OCI-LY1 (cell line): ENCODE measurements at regions not wholly inside any gene's neighbourhood (a gene's known extent, or its start where the extent isn't known, plus 50 kb on each side); places are given as distances from the start of the nearest gene placed in this dataset.

Source experiments
- H2AFZ ChIP-seq: fragments of 200-600 bp; sonication (generic), shearing (Covaris generic); 2 replicates; pipeline ENCODE4 v1.6.0; 2014; ENCODE audit warnings: antibody characterized with exemption, mild to moderate bottlenecking, low read length
- H3F3A ChIP-seq: fragments of 200-600 bp; sonication (generic), shearing (Covaris generic); 2 replicates; pipeline ENCODE4 v1.6.0; 2014; ENCODE audit warnings: mild to moderate bottlenecking, antibody characterized with exemption, low read length, moderate library complexity; ENCODE audit not compliant: insufficient read depth
- H3K27ac ChIP-seq: fragments of 200-600 bp; sonication (generic); 2 replicates; pipeline ENCODE4 v1.5.1; 2014; ENCODE audit warnings: low read length, mixed run types, mild to moderate bottlenecking, low read depth; ENCODE audit not compliant: poor library complexity, severe bottlenecking
- H3K27me3 ChIP-seq: fragments of 200-600 bp; sonication (generic); 2 replicates; pipeline ENCODE4 v1.6.0; 2014; ENCODE audit warnings: antibody characterized with exemption, mild to moderate bottlenecking, low read length, moderate library complexity; ENCODE audit not compliant: insufficient read depth
- H3K36me3 ChIP-seq: fragments of 200-600 bp; sonication (generic); 2 replicates; pipeline ENCODE4 v1.6.1; 2014; ENCODE audit warnings: mild to moderate bottlenecking, antibody characterized with exemption, low read length, moderate library complexity, mixed read lengths; ENCODE audit not compliant: insufficient read depth
- H3K4me1 ChIP-seq: fragments of 200-600 bp; sonication (generic); 2 replicates; pipeline ENCODE4 v1.5.1; 2014; ENCODE audit warnings: mild to moderate bottlenecking, low read length, moderate library complexity; ENCODE audit not compliant: insufficient read depth, severe bottlenecking
- H3K4me2 ChIP-seq: fragments of 200-600 bp; sonication (generic), shearing (Covaris generic); 2 replicates; pipeline ENCODE4 v1.6.1; 2014; ENCODE audit warnings: low read length
- H3K4me3 ChIP-seq: fragments of 200-600 bp; sonication (generic); 2 replicates; pipeline ENCODE4 v1.5.1; 2014; ENCODE audit warnings: low read length, low read depth, mild to moderate bottlenecking, mixed read lengths; ENCODE audit not compliant: poor library complexity, severe bottlenecking
- H3K79me2 ChIP-seq: fragments of 200-600 bp; shearing (Covaris generic); 2 replicates; pipeline ENCODE4 v1.6.1; 2016; ENCODE audit warnings: mixed run types, low read length, mixed read lengths; ENCODE audit not compliant: insufficient read depth
- H3K9ac ChIP-seq: fragments of 200-600 bp; sonication (generic), shearing (Covaris generic); 2 replicates; pipeline ENCODE4 v1.6.1; 2014; ENCODE audit warnings: mild to moderate bottlenecking, low read length, mixed read lengths
- H3K9me2 ChIP-seq: fragments of 200-600 bp; sonication (generic), shearing (Covaris generic); 2 replicates; pipeline ENCODE4 v1.6.1; 2014; ENCODE audit warnings: low read depth, mild to moderate bottlenecking, low read length, mixed read lengths
- H3K9me3 ChIP-seq: fragments of 200-600 bp; shearing (Covaris generic); 2 replicates; pipeline ENCODE4 v1.6.1; 2014; ENCODE audit warnings: low read length, mixed read lengths
- H4K20me1 ChIP-seq: fragments of 200-600 bp; sonication (generic), shearing (Covaris generic); 2 replicates; pipeline ENCODE4 v1.6.0; 2016; ENCODE audit warnings: mild to moderate bottlenecking, low read length; ENCODE audit not compliant: insufficient read depth
- EZH2 ChIP-seq: fragments of 200-600 bp; sonication (generic), shearing (Covaris generic); IDR thresholded peaks from 2 replicates; pipeline ENCODE4 v1.8.0; 2017; ENCODE audit warnings: borderline replicate concordance, mixed run types, mild to moderate bottlenecking, antibody characterized with exemption, low read length, moderate library complexity, mixed read lengths
- TF ChIP-seq, protein P1 (sequence below): fragments of 200-600 bp; sonication (generic), shearing (Covaris generic); IDR thresholded peaks from 2 replicates; pipeline ENCODE4 v1.5.1; 2017; ENCODE audit warnings: mild to moderate bottlenecking, antibody characterized with exemption, low read length, moderate library complexity, mixed read lengths

GRCh38 chr7:46488607-46489006 is 567.5 kb upstream of the IGFBP3 start:
- Histone ChIP-seq H4K20me1 (no peaks in the 10 kb centered on the region), H3K36me3 (no peaks in the 10 kb centered on the region), H2AFZ (no peak overlapping the region), H3K4me2 (no peak overlapping the region), H3F3A (no peaks in the 10 kb centered on the region), H3K9ac (no peak overlapping the region), H3K27me3 (no peaks in the 10 kb centered on the region), H3K9me3 (no peaks in the 10 kb centered on the region), H3K4me3 (no peak overlapping the region), H3K27ac (no peak overlapping the region), H3K79me2 (no peaks in the 10 kb centered on the region), H3K9me2 (no peaks in the 10 kb centered on the region), H3K4me1 (no peaks in the 10 kb centered on the region)
- no peak for TF ChIP-seq EZH2
- TF ChIP-seq, protein P1, sequence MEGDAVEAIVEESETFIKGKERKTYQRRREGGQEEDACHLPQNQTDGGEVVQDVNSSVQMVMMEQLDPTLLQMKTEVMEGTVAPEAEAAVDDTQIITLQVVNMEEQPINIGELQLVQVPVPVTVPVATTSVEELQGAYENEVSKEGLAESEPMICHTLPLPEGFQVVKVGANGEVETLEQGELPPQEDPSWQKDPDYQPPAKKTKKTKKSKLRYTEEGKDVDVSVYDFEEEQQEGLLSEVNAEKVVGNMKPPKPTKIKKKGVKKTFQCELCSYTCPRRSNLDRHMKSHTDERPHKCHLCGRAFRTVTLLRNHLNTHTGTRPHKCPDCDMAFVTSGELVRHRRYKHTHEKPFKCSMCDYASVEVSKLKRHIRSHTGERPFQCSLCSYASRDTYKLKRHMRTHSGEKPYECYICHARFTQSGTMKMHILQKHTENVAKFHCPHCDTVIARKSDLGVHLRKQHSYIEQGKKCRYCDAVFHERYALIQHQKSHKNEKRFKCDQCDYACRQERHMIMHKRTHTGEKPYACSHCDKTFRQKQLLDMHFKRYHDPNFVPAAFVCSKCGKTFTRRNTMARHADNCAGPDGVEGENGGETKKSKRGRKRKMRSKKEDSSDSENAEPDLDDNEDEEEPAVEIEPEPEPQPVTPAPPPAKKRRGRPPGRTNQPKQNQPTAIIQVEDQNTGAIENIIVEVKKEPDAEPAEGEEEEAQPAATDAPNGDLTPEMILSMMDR = no peak

DNA sequence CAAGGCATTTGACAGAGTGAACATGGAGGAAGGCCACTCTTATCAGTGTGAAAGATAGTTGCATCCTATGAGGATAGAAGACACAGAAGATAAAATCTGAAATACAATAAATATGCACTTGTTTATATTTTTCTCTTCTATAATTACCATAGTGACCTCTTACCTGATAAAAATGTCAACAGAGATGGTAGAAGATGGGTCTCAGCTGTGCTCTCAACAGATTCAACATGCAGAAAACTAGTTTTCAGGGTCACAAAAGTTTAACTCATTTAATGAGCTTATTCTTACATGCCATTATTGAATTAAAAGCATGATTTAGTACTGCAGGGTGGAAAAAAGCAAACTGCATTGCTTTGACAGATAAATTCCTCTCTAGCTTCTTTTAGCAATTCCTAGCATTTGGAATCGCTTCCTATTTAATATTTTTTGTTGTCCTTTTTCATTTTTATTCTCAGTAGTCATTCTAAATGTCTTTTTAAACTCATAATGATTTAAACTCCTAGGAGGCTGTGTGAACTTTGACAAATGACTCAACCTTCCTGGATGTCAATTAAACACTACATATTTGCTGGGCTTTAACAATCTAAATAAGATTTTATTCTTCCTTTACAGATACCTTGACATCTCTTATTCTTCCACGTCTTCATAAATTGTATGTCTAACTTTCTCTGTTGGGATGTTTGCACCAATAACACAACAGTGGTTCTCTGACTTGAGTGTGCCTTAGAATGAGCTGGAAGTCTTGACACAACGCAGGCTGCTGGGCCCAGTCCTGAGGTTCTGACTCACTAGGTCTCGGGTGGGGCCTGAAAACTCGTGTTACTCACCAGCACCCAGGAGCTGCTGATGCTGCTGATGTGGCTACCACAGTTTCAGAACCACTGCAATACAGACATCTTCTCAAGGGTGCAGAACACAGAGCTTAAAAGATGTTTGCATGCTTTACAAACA is 565.5 kb upstream of the IGFBP3 start:
- Histone ChIP-seq H3K27me3 (no peaks in the 10 kb centered on the region), H3K4me3 (no peak overlapping the region), H3K36me3 (no peaks in the 10 kb centered on the region), H2AFZ (no peak overlapping the region), H3K27ac (no peak overlapping the region), H3K9me2 (no peaks in the 10 kb centered on the region), H3K4me1 (no peaks in the 10 kb centered on the region), H3K9ac (no peak overlapping the region), H3K4me2 (no peak overlapping the region), H3K79me2 (no peaks in the 10 kb centered on the region), H3K9me3 (no peaks in the 10 kb centered on the region), H4K20me1 (no peaks in the 10 kb centered on the region), H3F3A (no peaks in the 10 kb centered on the region)
- no peak for TF ChIP-seq EZH2
- TF ChIP-seq, protein P1 = no peak

- Histone ChIP-seq H3K27ac (no peak overlapping the region), H3K9me3 (no peaks in the 10 kb centered on the region), H3F3A (no peaks in the 10 kb centered on the region), H3K27me3 (no peaks in the 10 kb centered on the region), H3K9me2 (no peaks in the 10 kb centered on the region), H3K4me2 (no peak overlapping the region), H2AFZ (no peak overlapping the region), H3K4me1 (no peaks in the 10 kb centered on the region), H3K36me3 (no peaks in the 10 kb centered on the region), H3K79me2 (no peaks in the 10 kb centered on the region), H3K9ac (no peak overlapping the region), H4K20me1 (no peaks in the 10 kb centered on the region), H3K4me3 (no peak overlapping the region)
- TF ChIP-seq, protein P1 = no peak
- no peak for TF ChIP-seq EZH2
These were observed 564.5 kb upstream of the IGFBP3 start for GRCh38 chr7:46485481-46486065.
